H9 (cell line): ENCODE measurements at regions not wholly inside any gene's neighbourhood (a gene's known extent, or its start where the extent isn't known, plus 50 kb on each side); places are given as distances from the start of the nearest gene placed in this dataset.

Experiments used
- DNase-seq: peaks from one replicate; pipeline ENCODE4 v3.0.0-alpha.2; 2017
- H2AFZ ChIP-seq: one replicate; pipeline ENCODE4 v1.6.1; 2013; ENCODE audit warnings: mild to moderate bottlenecking, low read length, control low read depth, moderate library complexity
- H2AK5ac ChIP-seq: 2 replicates; pipeline ENCODE4 v1.6.1; 2013; ENCODE audit warnings: low read length, control low read depth, mixed read lengths; ENCODE audit not compliant: insufficient read length
- H2BK120ac ChIP-seq: one replicate; pipeline ENCODE4 v1.6.1; 2013; ENCODE audit warnings: low read depth, mild to moderate bottlenecking, low read length, control low read depth, inconsistent platforms; ENCODE audit not compliant: poor library complexity, severe bottlenecking
- H2BK12ac ChIP-seq: 2 replicates; pipeline ENCODE4 v1.6.1; 2013; ENCODE audit warnings: low read length, control low read depth, mixed read lengths, low read depth; ENCODE audit not compliant: insufficient read length
- H2BK15ac ChIP-seq: 2 replicates; pipeline ENCODE4 v1.6.1; 2013; ENCODE audit warnings: low read depth, low read length, control low read depth
- H2BK20ac ChIP-seq: one replicate; pipeline ENCODE4 v1.6.1; 2013; ENCODE audit warnings: low read depth, mild to moderate bottlenecking, low read length, control low read depth, inconsistent platforms; ENCODE audit not compliant: poor library complexity, severe bottlenecking
- H2BK5ac ChIP-seq: 2 replicates; pipeline ENCODE4 v1.6.1; 2013; ENCODE audit warnings: low read length, control low read depth, mixed read lengths; ENCODE audit not compliant: insufficient read length
- H3K14ac ChIP-seq: 2 replicates; pipeline ENCODE4 v1.6.1; 2013; ENCODE audit warnings: low read length, control low read depth; ENCODE audit not compliant: insufficient read depth
- H3K18ac ChIP-seq: 2 replicates; pipeline ENCODE4 v1.6.1; 2013; ENCODE audit warnings: low read depth, mild to moderate bottlenecking, mixed read lengths, low read length, control low read depth; ENCODE audit not compliant: insufficient read length
- H3K23ac ChIP-seq: 2 replicates; pipeline ENCODE4 v1.6.1; 2013; ENCODE audit warnings: low read length, control low read depth, mixed read lengths, low read depth; ENCODE audit not compliant: insufficient read length
- H3K23me2 ChIP-seq: 2 replicates; pipeline ENCODE4 v1.6.1; 2013; ENCODE audit warnings: low read depth, mild to moderate bottlenecking, mixed read lengths, low read length, control low read depth; ENCODE audit not compliant: insufficient read length, poor library complexity, severe bottlenecking
- H3K27ac ChIP-seq: 2 replicates; pipeline ENCODE4 v1.5.1; 2013; ENCODE audit warnings: low read length, control low read depth, mixed read lengths, low read depth; ENCODE audit not compliant: insufficient read length
- H3K27me3 ChIP-seq: 2 replicates; pipeline ENCODE4 v1.6.1; 2013; ENCODE audit warnings: low read length, control low read depth, inconsistent platforms; ENCODE audit not compliant: insufficient read depth
- H3K4ac ChIP-seq: 2 replicates; pipeline ENCODE4 v1.6.1; 2013; ENCODE audit warnings: low read depth, mild to moderate bottlenecking, control low read depth, inconsistent platforms, low read length, moderate library complexity
- H3K4me1 ChIP-seq: 2 replicates; pipeline ENCODE4 v1.6.1; 2013; ENCODE audit warnings: low read length, control low read depth, inconsistent platforms; ENCODE audit not compliant: insufficient read depth
- H3K4me2 ChIP-seq: 2 replicates; pipeline ENCODE4 v1.6.1; 2013; ENCODE audit warnings: low read length, control low read depth, mixed read lengths; ENCODE audit not compliant: insufficient read length, insufficient read depth
- H3K56ac ChIP-seq: 2 replicates; pipeline ENCODE4 v1.6.1; 2013; ENCODE audit warnings: low read depth, mild to moderate bottlenecking, mixed read lengths, low read length, control low read depth; ENCODE audit not compliant: insufficient read length
- H3K79me1 ChIP-seq: 2 replicates; pipeline ENCODE4 v1.6.1; 2013; ENCODE audit warnings: low read depth, mild to moderate bottlenecking, moderate library complexity, low read length, control low read depth, inconsistent platforms; ENCODE audit not compliant: insufficient read depth, poor library complexity, severe bottlenecking
- H3K79me2 ChIP-seq: 2 replicates; pipeline ENCODE4 v1.6.1; 2013; ENCODE audit warnings: low read length, control low read depth, inconsistent platforms; ENCODE audit not compliant: insufficient read depth
- H3K9ac ChIP-seq: 2 replicates; pipeline ENCODE4 v1.6.1; 2013; ENCODE audit warnings: low read length, control low read depth, mixed read lengths; ENCODE audit not compliant: insufficient read length; ENCODE audit errors: extremely low read depth
- H3K9me3 ChIP-seq: one replicate; pipeline ENCODE4 v1.6.1; 2013; ENCODE audit warnings: low read depth, low read length, inconsistent platforms; ENCODE audit not compliant: control insufficient read depth
- H3T11ph ChIP-seq: one replicate; pipeline ENCODE4 v1.6.1; 2013; ENCODE audit warnings: mild to moderate bottlenecking, low read length, control low read depth, inconsistent platforms
- H4K20me1 ChIP-seq: one replicate; pipeline ENCODE4 v1.6.1; 2013; ENCODE audit not compliant: control insufficient read depth, insufficient read length, insufficient read depth
- H4K5ac ChIP-seq: 2 replicates; pipeline ENCODE4 v1.6.1; 2013; ENCODE audit warnings: low read depth, mild to moderate bottlenecking, mixed read lengths, low read length, control low read depth; ENCODE audit not compliant: insufficient read length
- H4K8ac ChIP-seq: replicated peaks from 2 replicates; pipeline ENCODE4 v1.6.1; 2013; ENCODE audit warnings: low read length, control low read depth, mixed read lengths, low read depth; ENCODE audit not compliant: insufficient read length
- H4K91ac ChIP-seq: 2 replicates; pipeline ENCODE4 v1.6.1; 2013; ENCODE audit warnings: low read depth, mild to moderate bottlenecking, moderate library complexity, mixed read lengths, low read length, control low read depth; ENCODE audit not compliant: insufficient read length
- H3K27ac Mint-ChIP-seq, 3 experiments: 2 replicates in 2 of 3; 3 replicates in 1 of 3; pipeline ENCODE4 v1.8.0; 2020 to 2021; ENCODE audit warnings: mixed read lengths in 3 of 3, mild to moderate bottlenecking in 1 of 3, moderate library complexity in 1 of 3
- H3K27me3 Mint-ChIP-seq: 2 replicates; pipeline ENCODE4 v1.8.0; 2021; ENCODE audit warnings: low read depth, mild to moderate bottlenecking, moderate library complexity, mixed read lengths
- H3K36me3 Mint-ChIP-seq, 3 experiments: 2 replicates in 2 of 3; 3 replicates in 1 of 3; pipeline ENCODE4 v1.8.0; 2020 to 2021; ENCODE audit warnings: low read depth in 3 of 3, mixed read lengths in 3 of 3; ENCODE audit not compliant: insufficient read depth in 1 of 3
- H3K4me1 Mint-ChIP-seq, 2 experiments: 2 replicates each; pipeline ENCODE4 v1.8.0; 2020; ENCODE audit warnings: mixed read lengths in 2 of 2
- H3K4me3 Mint-ChIP-seq, 2 experiments: 2 replicates in 1 of 2; 3 replicates in 1 of 2; pipeline ENCODE4 v1.8.0; 2020 to 2021; ENCODE audit warnings: mild to moderate bottlenecking in 2 of 2, mixed read lengths in 2 of 2, moderate library complexity in 1 of 2
- H3K9me3 Mint-ChIP-seq, 2 experiments: 2 replicates in 1 of 2; 3 replicates in 1 of 2; pipeline ENCODE4 v1.8.0; 2020; ENCODE audit warnings: mild to moderate bottlenecking in 2 of 2, mixed read lengths in 2 of 2, moderate library complexity in 1 of 2
- WGBS: extraction: QIAGEN DNeasy Blood & Tissue Kit; methylation state at CpG from one replicate; pipeline ENCODE4 v1.1.7; 2013; ENCODE audit warnings: missing lambda C conversion rate, low lambda C conversion rate, mixed read lengths; ENCODE audit not compliant: insufficient read length; ENCODE audit errors: extremely low coverage; 5-methylcytosine and 5-hydroxymethylcytosine counted together
- TF ChIP-seq, protein P1 (sequence below): fragments of 200-600 bp; sonication (generic); conservative IDR thresholded peaks from 3 replicates; pipeline ENCODE4 v1.8.0; 2021; ENCODE audit warnings: antibody characterized with exemption, mild to moderate bottlenecking

- no peak overlapping the region for H2BK5ac ChIP-seq
- H4K20me1 ChIP-seq: no peaks in the 10 kb centered on the region
- Mint-ChIP-seq H3K9me3 (no peaks in the 10 kb centered on the region), H3K36me3 (no peaks in the 10 kb centered on the region), H3K27ac (no peak overlapping the region; a peak in 1 of 7 replicates), H3K4me1 (peaks cover 5 to 6% of the 10 kb centered on the region in 2 experiments; a peak in 3 of 4 replicates), H3K27me3 (no peaks in the 10 kb centered on the region; the same call in 1 of the 2 replicates), H3K4me3 (no peak overlapping the region)
- H2BK12ac ChIP-seq: no peak overlapping the region
- no CpG with 5 or more reads among the region's 4 CpGs for WGBS
- H3K79me1 ChIP-seq: no peaks in the 10 kb centered on the region
- no peak overlapping the region for H2AK5ac ChIP-seq
- no peak overlapping the region for H4K5ac ChIP-seq
- no peak overlapping the region for H3K14ac ChIP-seq
- no peak overlapping the region for H3T11ph ChIP-seq
- no peaks in the 10 kb centered on the region for H3K23me2 ChIP-seq
- TF ChIP-seq, protein P1, sequence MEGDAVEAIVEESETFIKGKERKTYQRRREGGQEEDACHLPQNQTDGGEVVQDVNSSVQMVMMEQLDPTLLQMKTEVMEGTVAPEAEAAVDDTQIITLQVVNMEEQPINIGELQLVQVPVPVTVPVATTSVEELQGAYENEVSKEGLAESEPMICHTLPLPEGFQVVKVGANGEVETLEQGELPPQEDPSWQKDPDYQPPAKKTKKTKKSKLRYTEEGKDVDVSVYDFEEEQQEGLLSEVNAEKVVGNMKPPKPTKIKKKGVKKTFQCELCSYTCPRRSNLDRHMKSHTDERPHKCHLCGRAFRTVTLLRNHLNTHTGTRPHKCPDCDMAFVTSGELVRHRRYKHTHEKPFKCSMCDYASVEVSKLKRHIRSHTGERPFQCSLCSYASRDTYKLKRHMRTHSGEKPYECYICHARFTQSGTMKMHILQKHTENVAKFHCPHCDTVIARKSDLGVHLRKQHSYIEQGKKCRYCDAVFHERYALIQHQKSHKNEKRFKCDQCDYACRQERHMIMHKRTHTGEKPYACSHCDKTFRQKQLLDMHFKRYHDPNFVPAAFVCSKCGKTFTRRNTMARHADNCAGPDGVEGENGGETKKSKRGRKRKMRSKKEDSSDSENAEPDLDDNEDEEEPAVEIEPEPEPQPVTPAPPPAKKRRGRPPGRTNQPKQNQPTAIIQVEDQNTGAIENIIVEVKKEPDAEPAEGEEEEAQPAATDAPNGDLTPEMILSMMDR: no peak
- no peak overlapping the region for H2BK120ac ChIP-seq
- no peak overlapping the region for H2BK15ac ChIP-seq
- H3K79me2 ChIP-seq: no peaks in the 10 kb centered on the region
- no peak overlapping the region for H4K91ac ChIP-seq
- H3K18ac ChIP-seq: no peak overlapping the region
- no peaks in the 10 kb centered on the region for H3K9me3 ChIP-seq
- no peak overlapping the region for H4K8ac ChIP-seq
- no peak overlapping the region for H3K9ac ChIP-seq
- H3K23ac ChIP-seq: no peak overlapping the region
- H3K27me3 ChIP-seq: no peaks in the 10 kb centered on the region
- H3K4ac ChIP-seq: no peak overlapping the region
- no peak overlapping the region for H3K56ac ChIP-seq
- no peak overlapping the region for H2BK20ac ChIP-seq
- no peaks in the 10 kb centered on the region for H3K4me1 ChIP-seq
- no peak overlapping the region for H2AFZ ChIP-seq
- H3K27ac ChIP-seq: no peak overlapping the region
- no peak overlapping the region for H3K4me2 ChIP-seq
- no peak for DNase-seq
These were observed 249.3 kb upstream of the KCND2 start for GRCh38 chr7:120023494-120024167.
